NCI-H69 (cell line): ENCODE measurements at regions not wholly inside any gene's neighbourhood (a gene's known extent, or its start where the extent isn't known, plus 50 kb on each side); places are given as distances from the start of the nearest gene placed in this dataset.

Experiments
- DNase-seq: peaks from one replicate; lab custom pipeline; 2025; lab: John Stamatoyannopoulos, UW

DNA sequence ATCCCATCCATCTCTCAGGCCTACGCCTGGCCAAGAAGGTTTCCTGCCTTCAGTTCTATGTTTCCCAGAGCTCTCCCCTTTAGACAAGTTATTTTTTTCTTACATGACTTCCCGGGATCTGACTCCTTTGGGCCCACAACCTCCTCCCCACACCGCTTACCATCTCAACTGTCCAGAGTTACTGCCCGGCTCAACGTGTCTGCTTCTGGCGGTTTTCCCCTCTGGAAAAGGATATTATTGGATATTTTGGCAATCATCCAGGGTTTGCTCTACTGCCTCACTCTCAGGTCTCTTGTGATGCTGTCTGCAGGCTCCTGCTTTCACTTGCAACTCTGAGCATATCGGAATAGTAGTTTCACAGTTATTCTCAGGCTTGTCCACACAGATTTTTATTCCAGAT lies 318.2 kb upstream of the CAMK1G start:
- DNase-seq = no peak

DNA sequence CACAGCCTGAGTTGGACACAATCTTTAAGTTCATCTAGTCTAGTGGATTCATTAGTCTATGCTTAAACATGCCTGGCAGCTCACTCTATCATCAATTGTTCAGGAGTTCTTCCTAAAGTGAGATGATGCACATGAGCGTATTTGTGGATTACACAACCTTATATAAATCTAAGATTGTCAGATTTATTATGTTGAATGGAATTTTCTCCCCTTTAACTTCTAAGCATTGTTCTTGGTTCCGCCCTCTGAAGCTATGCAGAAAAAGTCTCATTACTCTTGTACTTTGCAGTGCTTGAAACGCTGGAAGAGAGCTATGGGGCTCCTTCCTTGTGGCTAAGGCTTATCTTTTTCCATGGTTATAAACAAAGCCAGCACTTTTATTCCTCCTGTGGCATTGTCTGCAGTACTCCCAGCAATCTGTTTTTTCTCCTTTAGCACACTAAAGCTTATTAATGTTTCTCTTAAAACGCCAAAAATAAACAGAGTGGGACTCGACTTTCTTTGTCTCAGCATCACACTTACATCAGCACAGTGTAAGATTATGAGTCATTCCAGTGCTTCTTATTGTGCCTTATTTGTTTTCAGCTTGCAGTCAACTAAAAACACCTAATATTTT lies 316.8 kb upstream of the CAMK1G start:
- no peak for DNase-seq

DNA sequence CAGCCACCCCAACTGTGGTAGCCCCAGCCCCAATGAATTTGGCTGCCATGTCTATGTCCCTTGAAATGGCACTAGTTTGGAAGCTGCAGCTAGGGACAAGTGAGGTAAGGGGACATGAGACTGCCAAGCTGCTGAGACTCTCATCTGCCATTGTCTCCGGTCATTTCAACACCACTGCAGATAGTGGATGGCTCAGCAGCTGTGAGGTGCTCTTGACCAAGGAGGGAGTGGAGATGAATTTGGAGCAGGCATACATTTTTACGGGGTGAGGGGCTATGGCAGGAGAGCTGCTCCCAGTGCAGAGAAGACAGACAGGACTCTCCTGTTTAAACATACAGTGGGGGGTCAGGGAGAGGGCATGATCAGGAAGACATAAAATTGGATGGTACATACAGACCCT lies 315.5 kb upstream of the CAMK1G start:
- DNase-seq = no peak

DNA sequence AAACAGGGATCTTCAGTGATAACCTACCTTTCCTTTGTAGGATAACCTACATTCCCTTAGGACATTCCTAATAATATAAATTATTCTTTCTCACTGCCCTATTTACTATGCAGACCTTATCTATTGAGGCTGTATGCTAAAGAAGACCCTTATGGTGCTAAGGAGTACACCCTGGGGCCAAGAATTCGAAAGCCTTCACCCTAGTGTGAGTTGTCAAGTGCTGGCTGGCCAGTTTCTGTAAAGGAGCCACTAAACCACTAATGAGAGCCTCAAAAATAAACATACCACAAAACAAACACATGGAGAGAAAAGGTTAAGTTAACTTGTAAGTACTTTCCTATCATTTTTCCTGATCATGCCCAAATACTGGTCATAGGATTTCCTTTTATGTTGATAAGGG lies 315.0 kb upstream of the CAMK1G start:
- DNase-seq = no peak

DNA sequence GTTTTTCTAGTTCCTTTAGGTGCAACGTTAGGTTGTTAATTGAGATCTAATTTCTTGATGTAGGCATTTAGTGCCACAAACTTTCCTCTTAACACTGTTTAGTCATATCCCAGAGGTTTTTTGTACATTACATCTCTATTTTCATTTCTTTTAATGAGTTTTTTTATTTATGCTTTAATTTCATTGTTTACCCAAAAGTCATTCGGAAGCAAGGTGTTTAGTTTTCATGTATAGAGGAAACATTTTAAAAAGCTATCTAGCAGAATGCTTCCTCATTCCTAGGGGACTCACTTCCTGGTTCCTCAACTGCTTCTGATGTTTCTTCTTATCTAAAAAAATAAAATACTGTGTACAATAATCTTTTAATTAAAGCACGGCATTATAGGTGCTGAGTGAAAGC lies 307.2 kb upstream of the CAMK1G start:
- DNase-seq = no peak

DNA sequence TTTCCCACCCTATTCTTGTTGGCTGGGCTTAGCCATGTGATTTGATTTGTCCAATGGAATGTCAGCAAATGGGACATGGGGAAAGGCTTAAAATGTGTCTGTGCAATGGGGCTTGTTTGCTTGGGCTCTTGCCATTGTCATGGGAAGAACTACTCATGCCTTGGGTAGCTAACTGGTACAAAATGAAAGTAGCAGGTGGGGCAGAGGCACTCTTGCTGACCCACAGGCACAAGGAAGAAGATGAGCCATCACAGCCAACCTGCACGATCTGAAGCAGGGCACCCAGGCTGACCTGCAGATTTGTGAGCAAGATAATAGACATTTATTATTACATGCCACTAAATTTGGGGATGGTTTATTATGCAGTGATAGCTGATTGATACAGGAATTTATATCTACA lies 305.9 kb upstream of the CAMK1G start:
- no peak for DNase-seq

DNA sequence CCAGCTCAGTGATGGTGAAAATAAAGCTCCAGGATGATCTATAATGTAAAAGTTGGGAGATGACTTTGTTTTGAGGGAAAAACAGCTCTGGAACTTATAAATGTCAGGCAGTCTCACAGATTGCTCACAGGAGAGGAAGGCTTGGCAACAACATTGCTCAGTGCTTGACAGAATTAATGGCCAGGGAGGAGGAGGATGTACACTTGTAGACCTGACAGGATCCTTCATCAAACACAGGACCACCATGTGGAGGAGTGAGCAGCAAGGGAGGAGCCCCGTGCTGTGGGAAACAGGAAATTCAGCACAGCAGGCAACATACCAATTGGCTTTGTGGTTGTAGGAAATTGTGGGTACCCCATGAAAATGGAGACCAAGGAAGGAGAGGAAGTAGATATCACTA lies 291.8 kb upstream of the CAMK1G start:
- no peak for DNase-seq

DNA sequence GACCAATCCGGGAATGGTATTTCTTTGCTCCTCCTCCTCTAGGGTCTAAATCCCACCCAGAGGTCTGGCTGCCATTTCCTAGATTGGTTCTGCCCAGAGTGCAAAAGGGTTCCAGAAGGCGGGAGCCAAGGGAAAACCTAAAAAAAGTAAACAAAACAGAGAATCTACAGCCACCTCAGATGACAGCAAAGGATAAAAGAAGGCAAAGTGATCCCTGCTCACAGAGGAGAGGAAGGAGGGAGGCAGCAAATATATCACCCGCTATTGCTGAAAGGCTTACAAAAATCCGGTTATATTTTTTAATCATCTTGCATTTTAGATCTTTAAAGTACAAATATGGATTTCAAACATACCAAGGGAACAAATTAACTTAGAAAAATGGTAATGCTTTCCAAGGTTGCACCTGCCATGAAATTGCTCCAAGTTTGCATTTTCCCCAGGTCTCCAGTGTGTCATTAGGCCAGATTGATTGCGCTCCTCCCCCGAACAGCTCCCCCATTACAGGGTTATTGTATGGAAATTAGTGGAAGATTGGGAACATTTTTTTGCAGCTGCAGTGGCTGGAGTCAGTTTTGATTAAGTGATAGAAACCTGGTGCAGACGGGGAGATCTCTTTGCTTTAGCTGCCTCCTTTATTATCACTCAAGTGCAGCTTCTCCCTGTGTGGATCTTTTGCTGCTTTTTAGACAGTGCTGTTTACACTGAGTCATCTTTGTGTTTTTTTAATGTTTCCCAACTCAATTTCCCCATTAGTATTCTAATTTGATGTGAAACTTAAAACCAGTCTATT lies 280.5 kb upstream of the CAMK1G start:
- DNase-seq = peak; percentile 20

DNA sequence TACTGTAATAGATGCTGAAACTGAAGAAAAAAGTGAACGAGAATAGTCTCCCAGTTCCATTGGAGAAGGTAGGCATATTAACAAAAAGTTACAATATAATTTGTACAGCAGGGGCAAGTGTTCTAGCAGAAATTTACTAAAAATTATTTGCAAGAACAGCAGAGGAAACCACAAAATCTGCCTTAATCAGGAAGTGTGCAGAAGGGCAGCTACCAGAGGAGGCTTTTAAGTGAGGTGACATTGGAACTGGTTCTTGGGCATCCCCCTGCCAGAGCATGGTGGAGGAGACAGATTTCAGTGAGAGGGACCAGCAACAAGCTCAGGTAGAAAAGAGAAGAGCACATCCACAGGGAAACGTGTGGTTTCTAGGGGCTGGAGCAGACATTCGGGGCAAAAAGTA lies 279.3 kb upstream of the CAMK1G start:
- no peak for DNase-seq

DNA sequence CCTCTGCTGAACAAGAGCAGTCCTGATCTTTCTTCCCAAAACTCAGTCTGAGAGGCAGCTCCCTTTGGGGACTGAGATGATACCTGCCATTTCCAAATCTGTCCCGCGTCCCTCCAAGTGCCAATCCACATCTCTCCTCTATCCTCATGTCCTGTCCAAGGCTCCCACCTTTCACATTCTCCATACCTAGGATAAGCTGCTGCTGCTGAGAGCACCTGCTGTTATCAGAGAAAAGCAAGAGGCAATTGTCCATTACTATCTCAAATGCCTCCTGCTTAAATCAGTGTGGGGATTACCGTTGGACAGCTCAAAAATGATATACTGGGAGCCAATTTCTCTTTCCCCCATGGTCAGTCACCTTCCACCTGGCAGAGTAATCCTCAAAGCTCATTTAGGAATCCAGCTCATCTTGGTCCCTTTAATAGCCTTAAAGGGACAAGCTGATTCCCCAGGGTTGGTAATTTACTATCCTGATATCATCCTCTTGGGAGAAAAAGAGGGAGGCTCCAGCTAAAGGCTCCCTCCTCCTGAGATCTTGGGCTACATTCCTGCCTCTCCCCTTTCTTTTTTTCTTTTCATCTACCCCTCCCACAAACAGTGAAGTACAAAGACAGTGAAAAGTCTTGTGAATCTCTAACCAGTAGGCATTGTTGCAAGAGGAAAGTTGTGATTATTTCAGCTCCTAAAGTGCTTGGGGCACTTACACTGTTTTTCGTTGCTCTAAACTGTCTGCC lies 278.1 kb upstream of the CAMK1G start:
- no peak for DNase-seq

DNA sequence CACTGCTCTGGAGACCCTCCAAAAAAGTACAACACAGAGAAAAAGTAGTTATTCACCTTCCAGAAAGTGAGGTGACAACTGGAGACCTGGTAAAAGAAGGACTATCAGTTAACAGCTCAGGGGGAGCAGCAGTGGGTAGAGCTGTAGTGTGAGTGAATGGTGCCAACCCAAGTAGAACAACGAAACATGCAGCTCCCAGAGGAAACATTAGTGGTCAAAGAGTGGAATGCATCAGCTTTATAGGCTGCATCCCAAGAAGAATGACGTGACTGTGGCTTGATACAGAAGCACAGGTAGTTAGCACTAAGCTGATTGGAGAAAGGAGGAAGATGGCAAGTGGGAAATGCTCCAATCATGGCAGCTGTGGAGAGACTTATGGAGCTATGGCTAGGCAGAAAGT lies 275.7 kb upstream of the CAMK1G start:
- no peak for DNase-seq

DNA sequence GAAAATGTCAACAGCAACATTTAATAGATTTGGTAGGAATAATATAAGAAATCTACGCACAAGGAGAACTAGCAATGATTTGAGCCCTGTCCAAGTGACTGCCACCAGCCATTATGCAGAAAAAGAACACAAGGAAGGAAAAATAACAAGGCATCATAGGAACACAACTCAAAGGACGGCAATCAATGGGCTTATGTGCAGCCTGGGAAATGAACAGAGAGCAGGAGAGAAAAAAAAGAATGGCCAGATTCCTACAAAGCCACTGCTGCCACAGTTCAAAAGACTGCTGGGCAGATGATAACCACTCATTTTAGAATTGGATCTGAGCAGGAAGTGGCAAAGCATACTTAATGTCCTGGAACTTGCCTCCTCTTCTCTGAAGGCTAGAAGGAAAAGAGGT lies 274.3 kb upstream of the CAMK1G start:
- DNase-seq = no peak

DNA sequence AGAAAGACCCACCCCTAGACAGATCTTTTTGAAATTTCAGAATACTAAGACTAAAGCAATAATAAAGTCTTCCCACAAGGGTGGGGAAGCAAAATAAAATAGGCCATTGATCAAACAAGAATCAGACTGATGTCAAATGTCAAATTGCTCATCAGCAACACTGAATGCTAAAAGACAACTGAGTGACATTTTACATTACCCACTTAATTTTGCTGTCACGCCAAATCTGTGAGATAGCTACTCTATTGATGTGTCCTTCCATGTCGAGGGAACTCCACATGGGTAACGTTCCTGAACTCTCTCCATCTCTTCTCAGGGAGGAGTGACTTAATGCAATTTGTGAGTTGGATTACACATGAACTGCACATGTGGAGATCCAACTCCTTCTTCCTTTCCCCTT lies 271.7 kb upstream of the CAMK1G start:
- DNase-seq = no peak

DNA sequence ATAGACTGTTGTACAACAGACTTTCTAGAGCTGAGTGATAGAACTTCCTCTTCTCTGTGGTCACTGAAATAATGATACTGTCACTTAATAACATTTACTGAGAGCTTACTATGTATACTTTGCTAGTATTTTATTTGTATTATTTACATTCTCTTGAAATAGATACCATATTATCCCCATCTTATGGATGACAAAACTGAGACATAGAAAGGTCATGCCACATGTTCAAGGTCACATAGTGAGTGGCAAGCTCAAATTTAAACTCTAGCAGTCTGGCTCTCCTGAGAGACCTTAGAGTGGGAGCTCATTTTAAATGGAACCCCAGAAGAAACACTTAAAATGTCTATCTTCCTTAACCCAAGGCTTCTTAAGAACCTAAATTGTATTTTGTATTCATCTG lies 266.6 kb upstream of the CAMK1G start:
- no peak for DNase-seq

DNA sequence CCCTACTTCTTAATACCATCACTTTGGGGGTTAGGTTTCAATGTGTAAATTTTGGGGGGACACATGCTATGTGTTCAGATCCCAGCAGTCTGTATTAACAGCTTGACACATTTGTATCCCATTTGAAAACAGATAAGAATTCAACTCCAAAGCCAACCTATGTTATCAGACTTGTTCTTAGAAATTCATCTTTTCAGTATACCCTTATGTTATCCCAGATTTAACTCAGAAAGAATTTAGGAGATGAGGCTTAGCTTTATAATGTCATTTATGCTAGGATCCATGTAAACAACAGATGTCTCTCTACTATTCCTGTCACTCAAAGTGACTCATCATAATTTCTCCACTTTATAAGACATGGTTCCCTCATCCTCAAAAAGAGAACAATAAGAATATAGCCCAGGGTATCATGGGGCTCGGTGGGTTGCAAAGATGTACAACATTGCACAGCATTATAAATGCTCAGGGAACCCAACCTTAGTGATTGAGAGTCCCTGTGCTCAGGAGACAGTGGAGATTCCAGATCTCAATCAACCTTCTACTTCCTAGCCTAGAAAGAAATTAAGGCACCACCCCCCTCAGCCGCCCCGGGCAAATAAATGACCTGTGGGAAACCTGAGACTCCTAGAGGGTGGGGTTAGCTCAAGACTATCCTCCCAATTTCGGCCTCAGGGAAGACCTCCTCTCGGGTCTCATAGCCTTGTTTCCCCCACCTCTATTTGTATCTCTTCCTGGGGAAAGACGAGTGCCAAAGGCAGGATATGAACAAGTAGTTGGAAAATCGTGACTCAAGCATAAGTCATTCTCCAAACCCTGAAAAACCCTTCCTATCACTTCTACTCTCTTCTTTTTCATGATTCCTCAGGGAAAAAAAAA lies 265.1 kb upstream of the CAMK1G start:
- DNase-seq = no peak

DNA sequence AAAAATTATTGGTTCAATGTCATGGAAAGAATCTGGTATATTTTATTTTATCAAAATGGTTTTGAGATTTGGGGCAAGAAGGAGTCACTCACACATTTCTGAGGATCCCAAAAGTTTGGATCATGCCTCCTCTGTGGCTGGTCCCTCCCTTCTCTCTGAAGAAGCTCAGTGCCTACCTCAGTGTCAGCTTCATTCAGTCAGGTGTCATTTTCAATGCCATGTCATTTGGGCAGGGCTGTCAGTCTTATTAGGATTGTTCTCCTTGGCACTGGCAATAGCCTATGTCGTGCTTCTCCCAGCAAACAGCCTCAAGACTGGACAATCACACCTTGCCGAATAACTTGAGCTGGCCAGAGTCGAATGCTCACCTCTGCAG lies 264.5 kb upstream of the CAMK1G start:
- DNase-seq = no peak

DNA sequence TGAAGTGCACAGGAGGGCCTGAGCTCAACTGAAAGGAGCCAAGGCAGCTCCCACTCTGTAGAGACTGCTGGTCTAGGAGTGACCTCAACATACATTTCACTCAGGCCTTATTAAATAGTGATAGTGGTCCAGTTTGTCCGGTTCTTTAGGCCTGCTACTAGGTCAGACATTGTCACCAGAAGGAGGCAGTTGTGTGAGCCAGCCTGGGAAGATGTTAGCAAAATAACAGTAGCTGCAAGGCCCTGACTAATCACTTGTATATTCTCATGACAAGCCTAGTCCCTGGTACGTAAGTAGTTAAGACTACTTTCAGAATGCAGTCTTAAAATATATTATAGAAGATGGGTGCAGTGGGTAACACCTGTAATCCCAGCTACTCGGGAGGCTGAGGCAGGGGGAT lies 264.0 kb upstream of the CAMK1G start:
- no peak for DNase-seq

DNA sequence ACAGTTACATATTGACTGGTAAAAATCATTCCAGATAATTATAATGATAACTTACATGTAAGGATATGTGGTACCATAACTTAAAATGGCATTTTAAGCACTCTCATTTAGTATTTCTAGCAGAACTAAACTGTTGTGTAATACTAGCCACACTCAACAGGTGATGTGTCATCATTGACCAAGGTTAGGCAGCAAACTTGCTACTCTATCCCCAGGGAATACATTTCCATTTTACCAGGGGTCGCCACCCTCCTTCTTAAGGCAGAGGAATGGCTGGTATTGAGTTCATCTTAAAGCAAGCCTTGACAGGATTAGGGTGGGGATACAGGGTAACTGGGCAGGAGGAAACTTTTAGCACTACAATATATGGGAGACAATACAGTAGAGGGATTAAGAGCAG lies 259.8 kb upstream of the CAMK1G start:
- DNase-seq = no peak

DNA sequence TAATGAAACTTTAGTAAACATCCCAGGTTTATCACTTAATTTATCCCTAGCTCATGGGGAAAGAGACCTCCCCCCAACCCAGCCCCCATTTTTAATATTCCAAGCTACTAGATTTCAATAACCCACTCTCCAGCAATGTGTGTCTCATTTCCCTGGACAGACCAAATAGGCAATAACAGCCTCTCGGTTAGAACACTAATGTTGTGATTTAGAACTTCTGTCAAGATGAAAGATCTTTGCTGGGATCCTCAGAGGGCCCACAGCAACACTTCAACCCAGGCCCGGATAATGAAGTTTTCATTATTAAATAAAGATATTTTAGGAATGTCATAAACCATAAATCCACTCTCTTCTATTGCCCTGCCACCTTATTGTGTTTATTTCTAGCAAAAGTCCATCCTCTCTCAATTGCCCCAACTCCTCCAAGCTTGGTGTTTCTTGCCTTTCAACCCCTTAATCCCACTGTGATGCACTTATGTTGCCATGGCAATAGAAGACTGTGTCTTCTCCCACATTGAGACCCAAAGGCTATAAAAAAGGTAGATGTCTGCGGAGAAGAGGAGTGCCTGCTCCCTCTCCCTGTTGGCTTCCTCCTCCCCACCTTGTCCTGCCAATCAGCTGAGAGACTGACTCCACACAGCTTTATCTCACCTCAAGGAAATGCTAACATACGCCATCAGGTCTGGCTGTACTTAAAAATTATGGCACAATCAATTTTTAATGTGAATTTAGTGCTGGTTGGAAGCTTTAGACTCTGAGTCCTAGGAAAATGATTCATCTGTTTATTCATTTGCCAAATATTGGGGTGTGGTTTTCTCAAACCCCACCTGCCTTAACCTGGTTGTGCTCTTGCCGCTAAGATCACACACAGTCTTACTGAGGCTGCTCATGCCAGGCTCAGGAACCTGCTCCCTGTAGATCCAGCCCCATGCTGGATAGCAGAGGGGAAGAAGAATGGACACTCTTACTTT lies 258.3 kb upstream of the CAMK1G start:
- no peak for DNase-seq

DNA sequence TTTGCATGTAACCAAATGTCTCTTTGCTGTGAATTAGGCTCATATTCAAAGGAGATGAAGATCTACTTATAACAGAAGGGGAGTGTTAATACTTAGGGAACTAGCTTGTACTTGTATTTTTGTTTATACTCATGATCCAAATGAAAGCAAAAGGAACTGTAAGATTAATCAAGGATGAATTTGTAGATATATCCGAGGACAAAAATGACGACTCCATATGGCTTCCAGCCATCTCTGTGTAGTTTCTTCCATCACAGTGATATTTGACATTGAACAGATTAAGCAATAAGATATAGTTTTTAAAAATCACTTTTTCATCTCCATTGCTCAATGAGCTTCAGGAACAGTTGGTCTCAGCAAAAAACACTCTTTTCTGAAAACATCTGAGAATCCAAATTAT lies 257.4 kb upstream of the CAMK1G start:
- DNase-seq = no peak

DNA sequence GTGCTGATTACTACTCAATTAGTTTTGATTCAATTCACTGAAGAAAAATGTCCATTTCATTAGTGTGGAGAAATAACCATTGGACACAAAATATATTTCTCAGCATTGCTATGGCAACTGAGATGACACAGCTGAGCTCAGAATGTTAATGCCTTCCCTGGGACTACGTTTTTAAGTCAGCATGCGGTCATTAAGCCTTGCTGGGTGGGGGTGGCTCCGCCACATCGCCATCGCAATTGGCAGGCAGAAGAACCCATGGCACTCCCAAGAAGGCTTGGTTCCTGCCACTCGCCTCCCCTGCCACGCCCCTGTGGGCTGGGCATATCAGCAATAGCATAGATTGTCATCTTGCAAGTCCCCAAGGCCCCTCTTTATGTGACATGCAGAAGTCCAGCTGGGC lies 256.7 kb upstream of the CAMK1G start:
- DNase-seq = no peak
